GM23338 (cell line): ENCODE measurements at regions not wholly inside any gene's neighbourhood (a gene's known extent, or its start where the extent isn't known, plus 50 kb on each side); places are given as distances from the start of the nearest gene placed in this dataset.

Experiments used
- ATAC-seq: fragments of 200-7000 bp; cut with Tn5 transposase; 3 replicates; pipeline ENCODE4 v1.9.1; 2020
- DNase-seq: peaks from one replicate; pipeline ENCODE4 v3.0.0-alpha.2; 2015; ENCODE audit warnings: low spot score
- H2AFZ ChIP-seq: fragments of 200-600 bp; sonication (generic); 2 replicates; pipeline ENCODE4 v1.8.0; 2016; ENCODE audit warnings: antibody characterized with exemption, mild to moderate bottlenecking, moderate library complexity
- H3F3A ChIP-seq: fragments of 200-600 bp; sonication (generic); replicated peaks from 2 replicates; pipeline ENCODE4 v1.8.0; 2017; ENCODE audit warnings: antibody characterized with exemption, mixed run types, low read depth
- H3K27ac ChIP-seq: fragments of 200-600 bp; sonication (generic); 2 replicates; pipeline ENCODE4 v1.6.1; 2016; ENCODE audit warnings: low read depth
- H3K27me3 ChIP-seq: fragments of 200-600 bp; sonication (generic); 2 replicates; pipeline ENCODE4 v1.8.0; 2016; ENCODE audit warnings: mild to moderate bottlenecking, mixed run types, moderate library complexity; ENCODE audit not compliant: insufficient read depth
- H3K36me3 ChIP-seq: fragments of 200-600 bp; sonication (generic); 2 replicates; pipeline ENCODE4 v1.8.0; 2016; ENCODE audit warnings: mild to moderate bottlenecking; ENCODE audit not compliant: insufficient read depth
- H3K4me1 ChIP-seq: fragments of 200-600 bp; sonication (generic); 2 replicates; pipeline ENCODE4 v1.8.0; 2016; ENCODE audit warnings: mild to moderate bottlenecking, moderate library complexity; ENCODE audit not compliant: insufficient read depth
- H3K4me2 ChIP-seq: fragments of 200-600 bp; sonication (generic); 2 replicates; pipeline ENCODE4 v1.7.1; 2017; ENCODE audit warnings: mixed run types
- H3K4me3 ChIP-seq: fragments of 200-600 bp; sonication (generic); 2 replicates; pipeline ENCODE4 v1.6.1; 2016; ENCODE audit warnings: mixed run types
- H3K79me2 ChIP-seq: fragments of 200-600 bp; sonication (generic); replicated peaks from 2 replicates; pipeline ENCODE4 v1.8.0; 2017; ENCODE audit warnings: mild to moderate bottlenecking; ENCODE audit not compliant: insufficient read depth
- H3K9me2 ChIP-seq: fragments of 200-600 bp; sonication (generic); 2 replicates; pipeline ENCODE4 v1.8.0; 2017; ENCODE audit not compliant: insufficient read depth
- H4K20me1 ChIP-seq: fragments of 200-600 bp; sonication (generic); replicated peaks from 2 replicates; pipeline ENCODE4 v1.8.0; 2017; ENCODE audit warnings: mild to moderate bottlenecking; ENCODE audit not compliant: insufficient read depth
- H3K27ac Mint-ChIP-seq: 2 replicates; pipeline ENCODE4 v1.8.0; 2020; ENCODE audit warnings: inconsistent platforms, mild to moderate bottlenecking, moderate library complexity, mixed read lengths
- H3K27me3 Mint-ChIP-seq: 3 replicates; pipeline ENCODE4 v1.8.0; 2022; ENCODE audit warnings: low read depth, mild to moderate bottlenecking, moderate library complexity, mixed read lengths, inconsistent platforms; ENCODE audit not compliant: insufficient read depth, poor library complexity
- H3K36me3 Mint-ChIP-seq: 3 replicates; pipeline ENCODE4 v1.8.0; 2021; ENCODE audit warnings: low read depth, mild to moderate bottlenecking, inconsistent platforms, moderate library complexity, mixed read lengths
- H3K4me1 Mint-ChIP-seq: 3 replicates; pipeline ENCODE4 v1.8.0; 2020; ENCODE audit warnings: mild to moderate bottlenecking, inconsistent platforms, mixed read lengths
- H3K4me3 Mint-ChIP-seq: 3 replicates; pipeline ENCODE4 v1.8.0; 2021; ENCODE audit warnings: moderate library complexity, mild to moderate bottlenecking, inconsistent platforms, mixed read lengths
- H3K9me3 Mint-ChIP-seq: 3 replicates; pipeline ENCODE4 v1.8.0; 2020; ENCODE audit warnings: moderate library complexity, mild to moderate bottlenecking, inconsistent platforms, mixed read lengths
- CREB1 ChIP-seq: fragments of 250-450 bp; sonication (Bioruptor Pico); IDR thresholded peaks from 2 replicates; pipeline ENCODE4 v1.5.0; 2020; ENCODE audit warnings: low read depth, mild to moderate bottlenecking, moderate library complexity
- CTCF ChIP-seq, 2 experiments: fragments of 200-600 bp in 1 of 2; sonication (generic) in 1 of 2; conservative IDR thresholded peaks; 2 replicates each; pipeline versions ENCODE4 v1.5.1 to v1.6.1; 2016 to 2017; ENCODE audit warnings: antibody characterized with exemption in 2 of 2, low read depth in 2 of 2, mild to moderate bottlenecking in 2 of 2, moderate library complexity in 1 of 2
- ETS1 ChIP-seq: IDR thresholded peaks from 2 replicates; pipeline ENCODE4 v1.6.1; 2016; ENCODE audit warnings: antibody characterized with exemption
- EZH2 ChIP-seq: fragments of 200-600 bp; sonication (generic); IDR thresholded peaks from one replicate; pipeline ENCODE4 v1.8.0; 2017; ENCODE audit warnings: antibody characterized with exemption, mild to moderate bottlenecking, low read depth; ENCODE audit not compliant: unreplicated experiment
- EZH2phosphoT487 ChIP-seq: fragments of 200-600 bp; sonication (generic); IDR thresholded peaks from one replicate; pipeline ENCODE4 v1.8.1; 2018; ENCODE audit warnings: antibody characterized with exemption; ENCODE audit not compliant: unreplicated experiment
- JUNB ChIP-seq: IDR thresholded peaks from one replicate; pipeline ENCODE4 v1.6.1; 2016; ENCODE audit warnings: antibody characterized with exemption; ENCODE audit not compliant: unreplicated experiment
- NANOG ChIP-seq: IDR thresholded peaks from 2 replicates; pipeline ENCODE4 v1.6.1; 2016; ENCODE audit warnings: antibody characterized with exemption, borderline replicate concordance
- POLR2AphosphoS5 ChIP-seq: IDR thresholded peaks from 2 replicates; pipeline ENCODE4 v1.6.1; 2016; ENCODE audit warnings: antibody characterized with exemption, low read depth
- REST ChIP-seq: IDR thresholded peaks from one replicate; pipeline ENCODE4 v1.6.1; 2018; ENCODE audit warnings: antibody characterized with exemption; ENCODE audit not compliant: unreplicated experiment
- STAT1 ChIP-seq: IDR thresholded peaks from one replicate; pipeline ENCODE4 v1.6.1; 2016; ENCODE audit warnings: antibody characterized with exemption; ENCODE audit not compliant: unreplicated experiment
- ZNF331 ChIP-seq: fragments of 250-450 bp; sonication (Bioruptor Pico); IDR thresholded peaks from 2 replicates; pipeline ENCODE4 v1.5.0; 2020; ENCODE audit warnings: low read depth, mild to moderate bottlenecking, moderate library complexity

- Histone ChIP-seq H3K27me3 (no peaks in the 10 kb centered on the region), H3K4me2 (no peak overlapping the region), H3K4me3 (no peak overlapping the region), H4K20me1 (no peaks in the 10 kb centered on the region), H3K27ac (no peak overlapping the region), H3F3A (no peaks in the 10 kb centered on the region), H3K79me2 (no peaks in the 10 kb centered on the region), H3K9me2 (0 out of 2 replicates have a peak, but pooled peaks cover under 1% of the 10 kb centered on the region), H2AFZ (peak overlapping the region; percentile 19; the same call in 1 of the 2 replicates), H3K4me1 (peaks cover 7% of the 10 kb centered on the region; the same call in 1 of the 2 replicates), H3K36me3 (no peaks in the 10 kb centered on the region)
- H3K36me3 Mint-ChIP-seq = peaks cover 10% of the 10 kb centered on the region
- no peak overlapping the region for H3K27ac Mint-ChIP-seq
- H3K27me3 Mint-ChIP-seq = peaks cover 3% of the 10 kb centered on the region
- peaks cover 6% of the 10 kb centered on the region for H3K9me3 Mint-ChIP-seq
- DNase-seq (no peak), ATAC-seq (no peak)
- H3K4me1 Mint-ChIP-seq = peaks cover 8% of the 10 kb centered on the region
- H3K4me3 Mint-ChIP-seq = no peak overlapping the region
- TF ChIP-seq ETS1 = no peak
- TF ChIP-seq JUNB = no peak
- no peak for TF ChIP-seq EZH2phosphoT487
- no peak for TF ChIP-seq CREB1
- TF ChIP-seq EZH2 = no peak
- no peak for TF ChIP-seq NANOG
These were observed 619.1 kb downstream of the METTL15 start for GRCh38 chr11:28727254-28727653.

GRCh38 chr11:28726432-28726831 lies 618.2 kb downstream of the METTL15 start:
- H3K36me3 ChIP-seq = no peaks in the 10 kb centered on the region
- Mint-ChIP-seq H3K36me3 (peaks cover 10% of the 10 kb centered on the region), H3K9me3 (peaks cover 6% of the 10 kb centered on the region), H3K4me1 (peaks cover 4% of the 10 kb centered on the region), H3K27me3 (peaks cover 3% of the 10 kb centered on the region), H3K4me3 (no peak overlapping the region), H3K27ac (no peak overlapping the region)
- H2AFZ ChIP-seq = no peak overlapping the region; the same call in 1 of the 2 replicates
- H3K79me2 ChIP-seq = no peaks in the 10 kb centered on the region
- no peak overlapping the region for H3K27ac ChIP-seq
- H3F3A ChIP-seq = no peaks in the 10 kb centered on the region
- H3K4me1 ChIP-seq = peaks cover 7% of the 10 kb centered on the region; the same call in 1 of the 2 replicates
- ATAC-seq (no peak), DNase-seq (no peak)
- H3K27me3 ChIP-seq = no peaks in the 10 kb centered on the region
- H4K20me1 ChIP-seq = no peaks in the 10 kb centered on the region
- no peak overlapping the region for H3K4me3 ChIP-seq
- H3K4me2 ChIP-seq = no peak overlapping the region
- H3K9me2 ChIP-seq = no peaks in the 10 kb centered on the region
- TF ChIP-seq NANOG (no peak), CREB1 (no peak), STAT1 (no peak), CTCF (conservative IDR thresholded peaks at IDR 0.05; ENCODE audit: low read depth in 2 of 2) (no peak), EZH2 (no peak), REST (no peak), ZNF331 (CRISPR knock-in tag) (no peak), JUNB (no peak), POLR2AphosphoS5 (no peak)
